Fibroblast of skin of abdomen (primary cell): ENCODE measurements at regions not wholly inside any gene's neighbourhood (a gene's known extent, or its start where the extent isn't known, plus 50 kb on each side); places are given as distances from the start of the nearest gene placed in this dataset.

ENCODE experiments used
- DNase-seq: peaks from one replicate; pipeline ENCODE4 v3.0.0-alpha.2; 2013

- peak; percentile 5 for DNase-seq
Measured at GRCh38 chr9:72431036-72431435, 66.0 kb upstream of the ZFAND5 start.

- peak; percentile 95 for DNase-seq
Measured at GRCh38 chr9:72428329-72428728, 63.3 kb upstream of the ZFAND5 start.

GRCh38 chr9:72427801-72428200 is 62.8 kb upstream of the ZFAND5 start:
- peak; percentile 14 for DNase-seq

- DNase-seq, result no peak
Measured at GRCh38 chr9:72424131-72424530, 59.1 kb upstream of the ZFAND5 start.

GRCh38 chr9:72422214-72422613 is 57.2 kb upstream of the ZFAND5 start:
- DNase-seq, result no peak

- DNase-seq, result no peak
Measured at GRCh38 chr9:72420783-72421182, 55.8 kb upstream of the ZFAND5 start.

GRCh38 chr9:72415948-72416347 is 50.9 kb upstream of the ZFAND5 start:
- no peak for DNase-seq

- no peak for DNase-seq
Measured at GRCh38 chr9:72415163-72415562, 50.2 kb upstream of the ZFAND5 start.
